A673 (cell line): ENCODE measurements at regions not wholly inside any gene's neighbourhood (a gene's known extent, or its start where the extent isn't known, plus 50 kb on each side); places are given as distances from the start of the nearest gene placed in this dataset.

Experiments used
- EZH2 ChIP-seq: fragments of 200-600 bp; sonication (generic); IDR thresholded peaks from 2 replicates; pipeline ENCODE4 v1.6.1; 2017; ENCODE audit warnings: borderline replicate concordance, low read depth, mild to moderate bottlenecking, mixed read lengths, antibody characterized with exemption, low read length; ENCODE audit not compliant: poor library complexity, severe bottlenecking
- TF ChIP-seq, protein P1 (sequence below): fragments of 300-800, 200-600 bp; sonication (generic); conservative IDR thresholded peaks from 2 replicates; pipeline ENCODE4 v1.5.1; 2017; ENCODE audit warnings: low read depth, mild to moderate bottlenecking, antibody characterized with exemption, low read length, moderate library complexity, mixed read lengths

DNA sequence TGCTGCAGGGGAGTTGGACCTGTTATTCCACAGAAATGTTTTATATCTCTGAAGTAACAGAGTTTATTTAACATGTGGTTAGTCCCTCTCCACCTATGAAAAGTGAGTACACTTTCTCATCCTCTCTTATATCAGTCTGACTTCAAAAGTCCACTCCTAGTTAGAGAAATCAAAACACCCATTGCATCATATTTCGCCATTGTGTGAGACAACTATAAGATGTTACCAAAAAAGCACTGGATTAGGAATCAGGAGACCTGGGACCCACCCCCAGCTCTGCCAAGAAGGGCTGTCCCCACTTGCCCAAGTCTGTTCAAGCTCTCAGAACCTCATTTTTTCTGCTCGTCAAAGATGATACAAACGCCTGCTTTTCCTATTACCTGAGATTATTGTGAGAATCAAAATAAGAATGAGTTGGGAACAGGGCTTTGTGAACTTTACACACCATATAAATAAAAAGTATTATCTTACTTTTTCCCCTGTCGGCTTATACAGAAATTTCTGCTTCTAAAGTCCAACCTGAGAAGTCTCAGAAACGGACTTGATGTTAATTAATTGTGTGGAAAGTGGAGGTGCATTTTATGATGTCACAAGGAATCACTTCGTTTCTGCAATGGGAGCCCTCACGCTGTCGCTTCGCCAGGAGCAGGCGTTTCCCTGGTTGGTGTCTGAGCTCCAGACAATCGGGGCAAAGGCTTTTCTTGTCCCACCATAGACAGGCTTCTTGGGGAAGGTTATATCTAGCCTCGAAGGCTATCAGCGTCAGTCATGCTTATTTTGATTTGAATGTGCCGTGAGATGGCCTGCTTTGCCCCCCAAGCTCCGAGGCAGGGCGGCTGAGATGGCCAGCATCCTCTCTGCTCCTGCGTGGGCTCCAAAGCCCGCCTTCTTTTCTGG lies 89.6 kb upstream of the ZNF516 start:
- TF ChIP-seq, protein P1, sequence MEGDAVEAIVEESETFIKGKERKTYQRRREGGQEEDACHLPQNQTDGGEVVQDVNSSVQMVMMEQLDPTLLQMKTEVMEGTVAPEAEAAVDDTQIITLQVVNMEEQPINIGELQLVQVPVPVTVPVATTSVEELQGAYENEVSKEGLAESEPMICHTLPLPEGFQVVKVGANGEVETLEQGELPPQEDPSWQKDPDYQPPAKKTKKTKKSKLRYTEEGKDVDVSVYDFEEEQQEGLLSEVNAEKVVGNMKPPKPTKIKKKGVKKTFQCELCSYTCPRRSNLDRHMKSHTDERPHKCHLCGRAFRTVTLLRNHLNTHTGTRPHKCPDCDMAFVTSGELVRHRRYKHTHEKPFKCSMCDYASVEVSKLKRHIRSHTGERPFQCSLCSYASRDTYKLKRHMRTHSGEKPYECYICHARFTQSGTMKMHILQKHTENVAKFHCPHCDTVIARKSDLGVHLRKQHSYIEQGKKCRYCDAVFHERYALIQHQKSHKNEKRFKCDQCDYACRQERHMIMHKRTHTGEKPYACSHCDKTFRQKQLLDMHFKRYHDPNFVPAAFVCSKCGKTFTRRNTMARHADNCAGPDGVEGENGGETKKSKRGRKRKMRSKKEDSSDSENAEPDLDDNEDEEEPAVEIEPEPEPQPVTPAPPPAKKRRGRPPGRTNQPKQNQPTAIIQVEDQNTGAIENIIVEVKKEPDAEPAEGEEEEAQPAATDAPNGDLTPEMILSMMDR, result no peak
- TF ChIP-seq EZH2, result no peak
